ENCODE measurements at regions not wholly inside any gene's neighbourhood (a gene's known extent, or its start where the extent isn't known, plus 50 kb on each side); places are given as distances from the start of the nearest gene placed in this dataset.

DNA sequence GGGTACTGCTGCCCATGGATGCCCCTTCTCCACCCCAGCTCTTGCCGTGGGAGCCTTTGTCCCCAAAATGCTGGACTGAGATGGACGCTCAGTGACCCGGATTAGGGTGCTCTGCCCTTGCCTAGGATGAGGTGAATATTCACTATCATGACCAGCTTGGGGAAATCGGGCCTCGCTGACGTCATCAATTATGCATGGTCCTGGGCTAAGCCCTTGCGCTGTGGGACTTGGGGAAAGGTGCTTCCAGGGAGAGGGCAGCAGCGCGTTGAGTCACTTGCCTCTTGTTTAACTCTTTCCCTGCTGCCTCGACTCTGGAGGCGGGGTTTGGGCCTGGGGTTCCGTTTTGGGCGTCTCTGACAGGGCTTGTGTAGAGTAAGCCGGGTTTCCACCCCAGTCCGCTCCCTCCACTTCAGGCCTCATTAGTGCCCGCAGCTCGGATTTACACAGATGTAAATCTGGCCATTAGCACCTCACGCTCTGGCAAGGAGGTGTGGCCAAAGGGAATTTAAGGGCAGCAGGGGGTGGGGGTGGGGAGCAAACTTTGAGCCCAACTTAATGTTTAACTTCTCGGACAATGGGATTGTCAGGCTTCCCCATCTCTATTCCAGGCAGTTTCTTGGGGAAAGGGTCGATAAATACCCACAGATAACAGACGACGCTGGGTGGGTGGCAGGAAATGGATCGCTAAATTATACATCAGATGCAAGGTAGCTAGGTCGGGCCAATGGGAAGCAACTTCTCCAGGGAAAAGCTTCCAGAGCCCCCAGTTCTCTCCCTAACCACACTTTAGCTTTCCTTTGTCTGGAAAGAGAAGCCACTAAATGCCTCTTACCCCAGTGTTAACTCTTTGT, 51.3 kb upstream of the TCF7L2 start (continued):
- no peak for TF ChIP-seq ZSCAN16 (tag by site-specific recombination; IDR thresholded peaks at IDR 0.05)
- TF ChIP-seq, protein P1, sequence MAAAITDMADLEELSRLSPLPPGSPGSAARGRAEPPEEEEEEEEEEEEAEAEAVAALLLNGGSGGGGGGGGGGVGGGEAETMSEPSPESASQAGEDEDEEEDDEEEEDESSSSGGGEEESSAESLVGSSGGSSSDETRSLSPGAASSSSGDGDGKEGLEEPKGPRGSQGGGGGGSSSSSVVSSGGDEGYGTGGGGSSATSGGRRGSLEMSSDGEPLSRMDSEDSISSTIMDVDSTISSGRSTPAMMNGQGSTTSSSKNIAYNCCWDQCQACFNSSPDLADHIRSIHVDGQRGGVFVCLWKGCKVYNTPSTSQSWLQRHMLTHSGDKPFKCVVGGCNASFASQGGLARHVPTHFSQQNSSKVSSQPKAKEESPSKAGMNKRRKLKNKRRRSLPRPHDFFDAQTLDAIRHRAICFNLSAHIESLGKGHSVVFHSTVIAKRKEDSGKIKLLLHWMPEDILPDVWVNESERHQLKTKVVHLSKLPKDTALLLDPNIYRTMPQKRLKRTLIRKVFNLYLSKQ (tag by site-specific recombination; IDR thresholded peaks at IDR 0.05; ENCODE audit: borderline replicate concordance) = no peak
- TF ChIP-seq ZNF433 (tag by site-specific recombination; IDR thresholded peaks at IDR 0.05; ENCODE audit: low read depth) = no peak
- TF ChIP-seq, protein P2, sequence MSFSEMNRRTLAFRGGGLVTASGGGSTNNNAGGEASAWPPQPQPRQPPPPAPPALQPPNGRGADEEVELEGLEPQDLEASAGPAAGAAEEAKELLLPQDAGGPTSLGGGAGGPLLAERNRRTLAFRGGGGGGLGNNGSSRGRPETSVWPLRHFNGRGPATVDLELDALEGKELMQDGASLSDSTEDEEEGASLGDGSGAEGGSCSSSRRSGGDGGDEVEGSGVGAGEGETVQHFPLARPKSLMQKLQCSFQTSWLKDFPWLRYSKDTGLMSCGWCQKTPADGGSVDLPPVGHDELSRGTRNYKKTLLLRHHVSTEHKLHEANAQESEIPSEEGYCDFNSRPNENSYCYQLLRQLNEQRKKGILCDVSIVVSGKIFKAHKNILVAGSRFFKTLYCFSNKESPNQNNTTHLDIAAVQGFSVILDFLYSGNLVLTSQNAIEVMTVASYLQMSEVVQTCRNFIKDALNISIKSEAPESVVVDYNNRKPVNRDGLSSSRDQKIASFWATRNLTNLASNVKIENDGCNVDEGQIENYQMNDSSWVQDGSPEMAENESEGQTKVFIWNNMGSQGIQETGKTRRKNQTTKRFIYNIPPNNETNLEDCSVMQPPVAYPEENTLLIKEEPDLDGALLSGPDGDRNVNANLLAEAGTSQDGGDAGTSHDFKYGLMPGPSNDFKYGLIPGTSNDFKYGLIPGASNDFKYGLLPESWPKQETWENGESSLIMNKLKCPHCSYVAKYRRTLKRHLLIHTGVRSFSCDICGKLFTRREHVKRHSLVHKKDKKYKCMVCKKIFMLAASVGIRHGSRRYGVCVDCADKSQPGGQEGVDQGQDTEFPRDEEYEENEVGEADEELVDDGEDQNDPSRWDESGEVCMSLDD (tag by site-specific recombination; IDR thresholded peaks at IDR 0.05) = no peak
- TF ChIP-seq, protein P3, sequence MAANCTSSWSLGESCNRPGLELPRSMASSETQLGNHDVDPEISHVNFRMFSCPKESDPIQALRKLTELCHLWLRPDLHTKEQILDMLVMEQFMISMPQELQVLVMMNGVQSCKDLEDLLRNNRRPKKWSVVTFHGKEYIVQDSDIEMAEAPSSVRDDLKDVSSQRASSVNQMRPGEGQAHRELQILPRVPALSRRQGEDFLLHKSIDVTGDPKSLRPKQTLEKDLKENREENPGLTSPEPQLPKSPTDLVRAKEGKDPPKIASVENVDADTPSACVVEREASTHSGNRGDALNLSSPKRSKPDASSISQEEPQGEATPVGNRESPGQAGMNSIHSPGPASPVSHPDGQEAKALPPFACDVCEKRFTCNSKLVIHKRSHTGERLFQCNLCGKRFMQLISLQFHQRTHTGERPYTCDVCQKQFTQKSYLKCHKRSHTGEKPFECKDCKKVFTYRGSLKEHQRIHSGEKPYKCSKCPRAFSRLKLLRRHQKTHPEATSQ (tag by site-specific recombination; IDR thresholded peaks at IDR 0.05) = no peak
- no peak for TF ChIP-seq ZNF423 (tag by site-specific recombination; IDR thresholded peaks at IDR 0.05)
- TF ChIP-seq ZNF596 (tag by site-specific recombination; IDR thresholded peaks at IDR 0.05) = no peak
- TF ChIP-seq, protein P4, sequence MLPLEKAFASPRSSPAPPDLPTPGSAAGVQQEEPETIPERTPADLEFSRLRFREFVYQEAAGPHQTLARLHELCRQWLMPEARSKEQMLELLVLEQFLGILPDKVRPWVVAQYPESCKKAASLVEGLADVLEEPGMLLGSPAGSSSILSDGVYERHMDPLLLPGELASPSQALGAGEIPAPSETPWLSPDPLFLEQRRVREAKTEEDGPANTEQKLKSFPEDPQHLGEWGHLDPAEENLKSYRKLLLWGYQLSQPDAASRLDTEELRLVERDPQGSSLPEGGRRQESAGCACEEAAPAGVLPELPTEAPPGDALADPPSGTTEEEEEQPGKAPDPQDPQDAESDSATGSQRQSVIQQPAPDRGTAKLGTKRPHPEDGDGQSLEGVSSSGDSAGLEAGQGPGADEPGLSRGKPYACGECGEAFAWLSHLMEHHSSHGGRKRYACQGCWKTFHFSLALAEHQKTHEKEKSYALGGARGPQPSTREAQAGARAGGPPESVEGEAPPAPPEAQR (tag by site-specific recombination; IDR thresholded peaks at IDR 0.05) = no peak
- TF ChIP-seq ZNF155 (tag by site-specific recombination; IDR thresholded peaks at IDR 0.05) = no peak
- no peak for TF ChIP-seq ZNF48 (tag by site-specific recombination; IDR thresholded peaks at IDR 0.05)
- TF ChIP-seq, protein P5, sequence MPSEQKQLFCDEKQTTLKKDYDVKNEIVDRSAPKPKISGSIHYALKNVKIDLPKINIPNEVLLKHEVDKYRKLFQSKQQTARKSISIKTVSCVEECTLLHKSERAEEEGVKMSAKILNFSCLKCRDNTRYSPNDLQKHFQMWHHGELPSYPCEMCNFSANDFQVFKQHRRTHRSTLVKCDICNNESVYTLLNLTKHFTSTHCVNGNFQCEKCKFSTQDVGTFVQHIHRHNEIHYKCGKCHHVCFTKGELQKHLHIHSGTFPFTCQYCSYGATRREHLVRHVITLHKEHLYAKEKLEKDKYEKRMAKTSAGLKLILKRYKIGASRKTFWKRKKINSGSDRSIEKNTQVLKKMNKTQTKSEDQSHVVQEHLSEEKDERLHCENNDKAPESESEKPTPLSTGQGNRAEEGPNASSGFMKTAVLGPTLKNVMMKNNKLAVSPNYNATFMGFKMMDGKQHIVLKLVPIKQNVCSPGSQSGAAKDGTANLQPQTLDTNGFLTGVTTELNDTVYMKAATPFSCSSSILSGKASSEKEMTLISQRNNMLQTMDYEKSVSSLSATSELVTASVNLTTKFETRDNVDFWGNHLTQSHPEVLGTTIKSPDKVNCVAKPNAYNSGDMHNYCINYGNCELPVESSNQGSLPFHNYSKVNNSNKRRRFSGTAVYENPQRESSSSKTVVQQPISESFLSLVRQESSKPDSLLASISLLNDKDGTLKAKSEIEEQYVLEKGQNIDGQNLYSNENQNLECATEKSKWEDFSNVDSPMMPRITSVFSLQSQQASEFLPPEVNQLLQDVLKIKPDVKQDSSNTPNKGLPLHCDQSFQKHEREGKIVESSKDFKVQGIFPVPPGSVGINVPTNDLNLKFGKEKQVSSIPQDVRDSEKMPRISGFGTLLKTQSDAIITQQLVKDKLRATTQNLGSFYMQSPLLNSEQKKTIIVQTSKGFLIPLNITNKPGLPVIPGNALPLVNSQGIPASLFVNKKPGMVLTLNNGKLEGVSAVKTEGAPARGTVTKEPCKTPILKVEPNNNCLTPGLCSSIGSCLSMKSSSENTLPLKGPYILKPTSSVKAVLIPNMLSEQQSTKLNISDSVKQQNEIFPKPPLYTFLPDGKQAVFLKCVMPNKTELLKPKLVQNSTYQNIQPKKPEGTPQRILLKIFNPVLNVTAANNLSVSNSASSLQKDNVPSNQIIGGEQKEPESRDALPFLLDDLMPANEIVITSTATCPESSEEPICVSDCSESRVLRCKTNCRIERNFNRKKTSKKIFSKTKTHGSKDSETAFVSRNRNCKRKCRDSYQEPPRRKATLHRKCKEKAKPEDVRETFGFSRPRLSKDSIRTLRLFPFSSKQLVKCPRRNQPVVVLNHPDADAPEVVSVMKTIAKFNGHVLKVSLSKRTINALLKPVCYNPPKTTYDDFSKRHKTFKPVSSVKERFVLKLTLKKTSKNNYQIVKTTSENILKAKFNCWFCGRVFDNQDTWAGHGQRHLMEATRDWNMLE (tag by site-specific recombination; conservative IDR thresholded peaks at IDR 0.05; ENCODE audit: low read depth) = no peak
- no peak for TF ChIP-seq ZNF23 (tag by site-specific recombination; IDR thresholded peaks at IDR 0.05; ENCODE audit: borderline replicate concordance)
- peak; percentile 85 for TF ChIP-seq ZNF629 (tag by site-specific recombination; IDR thresholded peaks at IDR 0.05)
- no peak for TF ChIP-seq ZNF311 (tag by site-specific recombination; IDR thresholded peaks at IDR 0.05; ENCODE audit: borderline replicate concordance)
- TF ChIP-seq ZNF10 (tag by site-specific recombination; IDR thresholded peaks at IDR 0.05) = no peak
- TF ChIP-seq, protein P6, sequence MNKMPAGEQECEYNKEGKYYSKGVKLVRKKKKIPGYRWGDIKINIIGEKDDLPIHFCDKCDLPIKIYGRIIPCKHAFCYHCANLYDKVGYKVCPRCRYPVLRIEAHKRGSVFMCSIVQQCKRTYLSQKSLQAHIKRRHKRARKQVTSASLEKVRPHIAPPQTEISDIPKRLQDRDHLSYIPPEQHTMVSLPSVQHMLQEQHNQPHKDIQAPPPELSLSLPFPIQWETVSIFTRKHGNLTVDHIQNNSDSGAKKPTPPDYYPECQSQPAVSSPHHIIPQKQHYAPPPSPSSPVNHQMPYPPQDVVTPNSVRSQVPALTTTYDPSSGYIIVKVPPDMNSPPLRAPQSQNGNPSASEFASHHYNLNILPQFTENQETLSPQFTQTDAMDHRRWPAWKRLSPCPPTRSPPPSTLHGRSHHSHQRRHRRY (tag by site-specific recombination; IDR thresholded peaks at IDR 0.05) = no peak
- TF ChIP-seq, protein P7, sequence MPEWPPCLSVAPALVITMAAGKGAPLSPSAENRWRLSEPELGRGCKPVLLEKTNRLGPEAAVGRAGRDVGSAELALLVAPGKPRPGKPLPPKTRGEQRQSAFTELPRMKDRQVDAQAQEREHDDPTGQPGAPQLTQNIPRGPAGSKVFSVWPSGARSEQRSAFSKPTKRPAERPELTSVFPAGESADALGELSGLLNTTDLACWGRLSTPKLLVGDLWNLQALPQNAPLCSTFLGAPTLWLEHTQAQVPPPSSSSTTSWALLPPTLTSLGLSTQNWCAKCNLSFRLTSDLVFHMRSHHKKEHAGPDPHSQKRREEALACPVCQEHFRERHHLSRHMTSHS (tag by site-specific recombination; IDR thresholded peaks at IDR 0.05) = no peak
- TF ChIP-seq FEZF1 (tag by site-specific recombination; IDR thresholded peaks at IDR 0.05) = no peak
- no peak for TF ChIP-seq ZNF548 (tag by site-specific recombination; IDR thresholded peaks at IDR 0.05)
- TF ChIP-seq ZNF416 (tag by site-specific recombination; IDR thresholded peaks at IDR 0.05) = no peak
- peak; percentile 56; the same call in 1 of the 2 replicates for TF ChIP-seq ZNF16 (tag by site-specific recombination; IDR thresholded peaks at IDR 0.05; ENCODE audit: low read depth)
- TF ChIP-seq ZNF664 (tag by site-specific recombination; IDR thresholded peaks at IDR 0.05) = no peak
- no peak for TF ChIP-seq ZNF501 (tag by site-specific recombination; IDR thresholded peaks at IDR 0.05)
- TF ChIP-seq, protein P8, sequence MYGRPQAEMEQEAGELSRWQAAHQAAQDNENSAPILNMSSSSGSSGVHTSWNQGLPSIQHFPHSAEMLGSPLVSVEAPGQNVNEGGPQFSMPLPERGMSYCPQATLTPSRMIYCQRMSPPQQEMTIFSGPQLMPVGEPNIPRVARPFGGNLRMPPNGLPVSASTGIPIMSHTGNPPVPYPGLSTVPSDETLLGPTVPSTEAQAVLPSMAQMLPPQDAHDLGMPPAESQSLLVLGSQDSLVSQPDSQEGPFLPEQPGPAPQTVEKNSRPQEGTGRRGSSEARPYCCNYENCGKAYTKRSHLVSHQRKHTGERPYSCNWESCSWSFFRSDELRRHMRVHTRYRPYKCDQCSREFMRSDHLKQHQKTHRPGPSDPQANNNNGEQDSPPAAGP (tag by site-specific recombination; IDR thresholded peaks at IDR 0.05) = peak; percentile 74
